LoVo (cell line): ENCODE measurements at regions not wholly inside any gene's neighbourhood (a gene's known extent, or its start where the extent isn't known, plus 50 kb on each side); places are given as distances from the start of the nearest gene placed in this dataset.
"Not testable (repeated sequence)": the region's sequence is repeated elsewhere in the genome, so short reads cannot be mapped to it uniquely, and the experiment has no call there.

Experiments used
- DNase-seq: peaks from one replicate; pipeline ENCODE4 v3.0.0-alpha.2; 2016; ENCODE audit warnings: low spot score

GRCh38 chr5:40277161-40277906, 402.4 kb upstream of the PTGER4 start:
- DNase-seq, result no peak

- no peak for DNase-seq
These were observed 403.2 kb upstream of the PTGER4 start for GRCh38 chr5:40276426-40277102.

DNA sequence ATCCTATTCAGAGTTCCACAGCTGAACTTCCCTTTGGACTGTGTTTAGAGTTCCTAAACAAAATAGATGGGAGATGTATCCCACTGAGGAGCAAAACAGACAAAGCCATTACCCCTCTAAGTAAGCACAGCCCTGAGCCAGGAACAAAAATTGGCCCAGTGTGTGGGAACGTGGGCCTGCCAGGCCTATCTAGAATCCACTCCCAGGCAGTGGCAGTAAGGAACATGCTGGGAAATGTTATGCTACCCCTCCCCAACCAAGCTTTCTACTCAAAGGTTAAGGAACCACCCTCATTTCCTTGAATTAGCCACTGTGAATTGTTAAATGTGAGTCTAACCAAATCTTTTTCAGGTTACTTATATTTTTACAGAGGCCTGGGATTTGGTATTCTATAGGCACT, 405.1 kb upstream of the PTGER4 start:
- DNase-seq, result no peak

GRCh38 chr5:40273936-40274335, 405.8 kb upstream of the PTGER4 start:
- no peak for DNase-seq

- DNase-seq, result no peak
These were observed 408.2 kb upstream of the PTGER4 start for GRCh38 chr5:40271476-40271875.

DNA sequence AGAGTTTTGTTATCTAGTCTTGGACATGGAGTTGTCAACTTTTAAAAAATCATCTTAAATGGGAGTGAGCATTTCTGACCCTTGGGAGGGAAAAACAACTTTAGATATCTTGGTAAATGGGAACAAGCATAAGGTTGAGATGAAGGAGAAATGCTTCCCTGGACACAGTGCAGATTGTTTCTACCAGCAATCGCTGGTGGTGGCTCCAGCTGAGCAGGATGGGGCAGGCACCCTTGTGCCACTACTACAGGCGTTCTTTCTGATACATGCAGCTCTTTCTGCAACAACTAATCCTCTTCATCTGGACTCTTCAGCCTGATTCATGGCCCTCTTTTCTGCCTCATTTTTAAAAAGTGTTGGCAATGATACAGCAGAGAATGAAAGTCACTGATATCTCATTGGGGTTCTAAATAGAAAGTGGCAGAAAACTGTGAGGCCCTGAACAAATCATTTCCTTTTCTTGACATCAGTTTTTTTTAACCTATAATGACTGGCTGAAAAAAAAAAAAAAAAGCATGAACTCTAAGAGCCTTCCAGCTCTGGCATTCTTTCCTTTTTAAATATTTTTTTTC, 409.4 kb upstream of the PTGER4 start:
- no peak for DNase-seq

DNA sequence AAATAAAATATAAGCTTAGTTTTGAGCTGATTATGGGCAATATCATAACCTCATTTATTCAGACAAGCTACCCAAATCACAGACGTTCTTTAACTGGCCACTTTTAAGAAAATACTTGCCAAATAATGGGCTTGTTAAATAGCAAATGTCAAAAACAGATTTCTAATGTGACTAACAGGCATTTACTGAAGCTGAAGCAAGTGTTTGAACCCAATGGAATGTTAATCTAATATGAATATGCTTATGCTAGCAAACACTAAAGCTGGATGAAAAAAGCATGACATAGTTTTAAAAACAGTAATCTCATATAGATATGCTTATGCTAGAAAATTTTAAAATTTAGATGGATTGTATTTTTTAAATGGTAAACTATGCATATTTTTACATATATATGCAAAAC, 411.6 kb upstream of the PTGER4 start:
- DNase-seq, result no peak

GRCh38 chr5:40266952-40267351, 412.8 kb upstream of the PTGER4 start:
- DNase-seq, result no peak

- DNase-seq, result no peak
These were observed 417.7 kb upstream of the PTGER4 start for GRCh38 chr5:40261984-40262383.

GRCh38 chr5:40260361-40260760, 419.4 kb upstream of the PTGER4 start:
- no peak for DNase-seq

GRCh38 chr5:40258222-40258621, 421.5 kb upstream of the PTGER4 start:
- DNase-seq, result no peak

- DNase-seq, result no peak
These were observed 439.0 kb upstream of the PTGER4 start for GRCh38 chr5:40240671-40241070.

DNA sequence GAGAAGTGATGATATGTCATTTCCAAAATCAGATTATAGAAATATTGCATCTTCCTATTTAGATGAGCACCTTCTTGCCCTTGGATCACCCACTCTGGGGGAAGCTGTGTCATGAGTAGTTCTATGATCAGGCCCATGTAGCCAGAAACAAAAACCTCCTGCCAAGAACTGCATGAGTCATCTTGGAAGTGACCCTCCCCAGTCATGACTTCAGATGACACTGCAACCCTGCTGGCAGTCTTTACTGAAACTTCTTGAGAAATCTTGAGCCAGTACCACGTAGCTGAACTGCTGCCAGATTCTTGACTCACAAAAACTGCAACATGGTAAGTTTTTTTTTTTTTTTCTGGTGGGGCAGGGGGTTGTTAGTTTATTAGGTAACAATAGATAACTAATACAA, 439.6 kb upstream of the PTGER4 start:
- DNase-seq, result peak; percentile 6

DNA sequence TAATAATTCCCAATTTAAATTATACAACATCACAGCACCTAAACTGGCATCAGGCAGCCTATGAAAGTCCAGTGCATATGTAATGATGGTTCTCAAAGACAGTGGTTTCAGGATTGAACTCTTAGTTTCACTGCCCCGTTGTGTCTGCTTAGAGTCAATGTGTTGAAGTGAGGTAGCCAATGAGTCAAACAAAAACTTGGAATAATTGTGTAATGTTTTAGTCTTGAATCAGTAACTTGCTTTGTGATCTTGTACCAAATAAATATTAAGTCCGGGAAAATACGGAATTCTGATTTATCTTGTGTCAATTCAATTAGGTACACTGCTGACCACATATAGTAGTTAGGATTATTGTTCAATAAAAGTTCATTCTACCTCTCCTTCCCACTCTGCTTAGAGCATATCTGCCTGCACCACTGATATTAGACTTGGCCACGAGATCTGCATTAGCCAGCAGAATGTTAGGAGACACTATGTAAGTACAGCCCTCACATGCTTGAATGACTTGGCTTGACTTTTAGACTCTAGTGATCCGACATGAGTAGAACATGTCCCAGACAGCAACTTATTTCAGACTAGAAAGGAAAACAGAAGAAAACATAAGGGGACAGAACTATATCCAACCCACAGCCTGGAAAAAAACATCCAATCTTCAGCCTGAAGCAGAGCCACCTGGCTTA, 441.5 kb upstream of the PTGER4 start:
- no peak for DNase-seq

- DNase-seq, result no peak
These were observed 444.0 kb upstream of the PTGER4 start for GRCh38 chr5:40235471-40236400.

DNA sequence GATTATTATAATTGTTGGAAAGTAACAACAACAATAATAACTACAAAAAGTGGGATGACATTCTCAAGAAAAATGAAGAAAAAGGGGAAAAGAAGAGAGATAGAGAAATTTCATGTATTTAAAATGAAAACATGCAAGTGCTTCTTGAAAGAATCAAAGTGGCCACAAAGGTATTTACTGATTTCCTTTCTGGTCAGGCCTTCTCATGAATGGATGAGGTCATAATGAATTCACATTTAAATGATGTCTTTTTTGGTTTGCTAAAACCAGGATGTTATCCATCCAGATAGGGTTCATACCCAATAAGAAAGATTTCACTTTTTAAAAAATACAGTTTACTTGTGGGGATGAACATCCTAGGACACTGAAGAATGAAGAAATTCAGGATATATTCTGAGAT, 446.4 kb upstream of the PTGER4 start:
- DNase-seq, result no peak

DNA sequence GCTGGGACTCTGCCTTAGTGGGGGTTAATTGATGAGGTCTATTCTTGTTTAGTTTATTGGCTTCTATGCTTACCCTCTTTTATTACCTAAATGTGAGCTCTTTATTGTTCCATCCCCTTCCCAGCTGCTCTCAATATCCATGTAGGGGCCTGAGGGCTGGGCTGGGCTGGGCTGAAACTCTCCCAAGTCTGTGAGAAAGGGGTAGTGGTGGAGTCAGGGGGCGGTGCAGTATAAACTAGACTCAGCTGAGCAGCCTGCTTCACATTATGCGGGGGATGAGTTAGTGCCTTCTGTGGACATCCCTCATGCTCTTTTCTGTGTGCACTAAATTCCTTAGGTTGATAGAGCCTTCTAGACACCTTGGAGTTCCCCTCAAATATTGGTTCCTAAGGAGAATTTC, 451.8 kb upstream of the PTGER4 start:
- DNase-seq, result no peak

DNA sequence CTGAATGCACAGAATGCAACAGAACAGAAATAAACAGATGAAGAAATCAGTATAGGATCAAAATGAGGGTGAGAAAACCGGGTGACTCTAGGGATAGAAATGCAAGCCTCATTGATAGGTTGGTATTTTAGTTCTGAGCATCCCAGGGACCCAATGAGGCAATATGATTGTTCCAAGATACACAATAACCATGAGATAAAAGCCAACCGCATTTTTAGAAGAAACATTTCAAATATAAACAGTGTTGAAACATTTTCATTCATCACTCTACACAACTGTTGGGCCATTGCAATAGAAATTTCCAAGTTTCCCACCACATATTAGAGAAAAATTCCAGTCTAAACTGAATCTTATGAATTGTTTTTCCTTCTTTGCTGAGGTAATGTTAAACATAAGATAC, 452.3 kb upstream of the PTGER4 start:
- no peak for DNase-seq

- no peak for DNase-seq
These were observed 452.8 kb upstream of the PTGER4 start for GRCh38 chr5:40226906-40227305.

GRCh38 chr5:40225147-40225546, 454.6 kb upstream of the PTGER4 start:
- not testable (repeated sequence) for DNase-seq

GRCh38 chr5:40224421-40224820, 455.3 kb upstream of the PTGER4 start:
- DNase-seq, result no peak

DNA sequence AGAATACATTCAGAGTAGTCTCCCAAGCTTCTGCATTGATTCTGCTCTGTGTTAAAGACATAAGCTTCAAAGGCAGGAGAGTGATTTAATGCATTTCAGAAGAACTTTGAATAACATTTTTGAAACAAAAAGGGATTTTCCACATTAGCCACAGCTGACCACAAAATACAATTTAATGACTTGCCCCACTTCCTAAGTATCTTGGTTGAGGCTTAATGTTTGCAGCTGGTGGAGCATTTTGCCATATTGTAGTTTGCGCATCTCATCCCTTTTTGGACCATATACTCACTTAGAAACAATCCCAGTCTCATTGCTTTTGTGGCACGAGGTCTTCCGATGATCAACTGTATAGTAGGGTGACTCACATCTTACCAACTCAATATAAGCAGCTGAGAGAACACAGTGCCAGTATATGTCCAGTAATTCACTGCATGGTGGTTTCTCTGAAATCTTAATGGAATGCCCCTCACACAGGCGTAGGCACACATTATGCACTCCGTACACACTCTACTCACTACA, 455.8 kb upstream of the PTGER4 start:
- DNase-seq, result no peak
